ENCODE measurements at regions not wholly inside any gene's neighbourhood (a gene's known extent, or its start where the extent isn't known, plus 50 kb on each side); places are given as distances from the start of the nearest gene placed in this dataset.

DNA sequence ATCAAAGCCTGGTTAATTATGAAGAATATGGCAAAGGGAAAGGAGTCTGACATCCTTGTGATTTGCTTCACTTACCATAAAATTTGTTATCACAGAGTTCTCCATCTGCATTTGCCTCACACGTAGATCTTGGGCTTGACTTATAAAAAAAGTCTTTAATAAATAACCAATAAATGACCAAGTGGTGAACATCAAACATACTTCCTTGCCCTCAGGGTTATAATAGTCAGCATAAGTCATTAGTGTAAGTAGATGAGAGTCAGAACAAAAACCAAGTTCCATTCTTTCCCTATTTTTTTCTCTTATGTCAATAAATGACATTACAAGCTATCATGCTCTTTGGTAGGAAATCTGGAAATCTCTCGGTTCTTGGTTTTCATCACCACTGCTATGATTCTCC, 635.4 kb upstream of the ATXN7L3B start:
- TF ChIP-seq, protein P1, sequence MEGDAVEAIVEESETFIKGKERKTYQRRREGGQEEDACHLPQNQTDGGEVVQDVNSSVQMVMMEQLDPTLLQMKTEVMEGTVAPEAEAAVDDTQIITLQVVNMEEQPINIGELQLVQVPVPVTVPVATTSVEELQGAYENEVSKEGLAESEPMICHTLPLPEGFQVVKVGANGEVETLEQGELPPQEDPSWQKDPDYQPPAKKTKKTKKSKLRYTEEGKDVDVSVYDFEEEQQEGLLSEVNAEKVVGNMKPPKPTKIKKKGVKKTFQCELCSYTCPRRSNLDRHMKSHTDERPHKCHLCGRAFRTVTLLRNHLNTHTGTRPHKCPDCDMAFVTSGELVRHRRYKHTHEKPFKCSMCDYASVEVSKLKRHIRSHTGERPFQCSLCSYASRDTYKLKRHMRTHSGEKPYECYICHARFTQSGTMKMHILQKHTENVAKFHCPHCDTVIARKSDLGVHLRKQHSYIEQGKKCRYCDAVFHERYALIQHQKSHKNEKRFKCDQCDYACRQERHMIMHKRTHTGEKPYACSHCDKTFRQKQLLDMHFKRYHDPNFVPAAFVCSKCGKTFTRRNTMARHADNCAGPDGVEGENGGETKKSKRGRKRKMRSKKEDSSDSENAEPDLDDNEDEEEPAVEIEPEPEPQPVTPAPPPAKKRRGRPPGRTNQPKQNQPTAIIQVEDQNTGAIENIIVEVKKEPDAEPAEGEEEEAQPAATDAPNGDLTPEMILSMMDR (IDR thresholded peaks at IDR 0.05; ENCODE audit: poor library complexity) = no peak
- TF ChIP-seq EZH2 (IDR thresholded peaks at IDR 0.05; ENCODE audit: borderline replicate concordance) (no peak), EZH2phosphoT487 (IDR thresholded peaks at IDR 0.05; ENCODE audit: low read depth, severe bottlenecking, unreplicated experiment) (no peak)

Measured in hepatocyte (in vitro differentiated cells).